Smooth muscle cell (in vitro differentiated cells): ENCODE measurements at regions not wholly inside any gene's neighbourhood (a gene's known extent, or its start where the extent isn't known, plus 50 kb on each side); places are given as distances from the start of the nearest gene placed in this dataset.

Experiments
- DNase-seq: peaks from one replicate; lab custom pipeline; 2025; ENCODE audit not compliant: unreplicated experiment; lab: John Stamatoyannopoulos, UW
- H2AFZ ChIP-seq: fragments of 200-600 bp; sonication (generic); 2 replicates; pipeline ENCODE4 v1.6.0; 2016; ENCODE audit warnings: antibody characterized with exemption, low read depth, mild to moderate bottlenecking
- H3F3A ChIP-seq: fragments of 200-600 bp; sonication (generic); 2 replicates; pipeline ENCODE4 v1.6.0; 2017; ENCODE audit warnings: antibody characterized with exemption, low read depth
- H3K27ac ChIP-seq: fragments of 200-600 bp; sonication (generic); 2 replicates; pipeline ENCODE4 v1.5.1; 2016; ENCODE audit warnings: low read depth, mild to moderate bottlenecking
- H3K27me3 ChIP-seq: fragments of 200-600 bp; sonication (generic); 2 replicates; pipeline ENCODE4 v1.6.1; 2016; ENCODE audit warnings: low read depth, mild to moderate bottlenecking
- H3K36me3 ChIP-seq: fragments of 200-600 bp; sonication (generic); 2 replicates; pipeline ENCODE4 v1.5.1; 2016; ENCODE audit warnings: low read depth
- H3K4me1 ChIP-seq: fragments of 200-600 bp; sonication (generic); 2 replicates; pipeline ENCODE4 v1.5.1; 2016; ENCODE audit warnings: low read depth
- H3K4me2 ChIP-seq: fragments of 200-600 bp; sonication (generic); 2 replicates; pipeline ENCODE4 v1.6.0; 2016; ENCODE audit warnings: mild to moderate bottlenecking
- H3K4me3 ChIP-seq: fragments of 200-600 bp; sonication (generic); 2 replicates; pipeline ENCODE4 v1.5.1; 2016; ENCODE audit warnings: mild to moderate bottlenecking
- H3K79me2 ChIP-seq: fragments of 200-600 bp; sonication (generic); 2 replicates; pipeline ENCODE4 v1.6.0; 2016; ENCODE audit warnings: low read depth, mild to moderate bottlenecking
- H3K9ac ChIP-seq: fragments of 200-600 bp; sonication (generic); 2 replicates; pipeline ENCODE4 v1.6.0; 2016; ENCODE audit warnings: low read depth
- H3K9me3 ChIP-seq: fragments of 200-600 bp; sonication (generic); replicated peaks from 2 replicates; pipeline ENCODE4 v1.5.1; 2016; ENCODE audit warnings: low read depth
- H4K20me1 ChIP-seq: fragments of 200-600 bp; sonication (generic); 2 replicates; pipeline ENCODE4 v1.6.0; 2016; ENCODE audit warnings: low read depth
- CTCF ChIP-seq: fragments of 200-600 bp; sonication (generic); IDR thresholded peaks from 2 replicates; pipeline ENCODE4 v1.5.1; 2017; ENCODE audit warnings: borderline replicate concordance, mild to moderate bottlenecking, antibody characterized with exemption; ENCODE audit not compliant: insufficient read depth, poor library complexity, severe bottlenecking
- WGBS: methylation state at CpG from one replicate; pipeline ENCODE4 v1.1.7; 2016; ENCODE audit warnings: low lambda C conversion rate; 5-methylcytosine and 5-hydroxymethylcytosine counted together

- H3K4me3 ChIP-seq: no peak overlapping the region
- H3K27ac ChIP-seq: no peak overlapping the region
- no peaks in the 10 kb centered on the region for H3K4me1 ChIP-seq
- no peak overlapping the region for H3K4me2 ChIP-seq
- H3K79me2 ChIP-seq: no peaks in the 10 kb centered on the region
- DNase-seq: no peak
- 92% methylated on average over 2 of the region's 2 CpGs for WGBS
- no peak for TF ChIP-seq CTCF
- H3K9ac ChIP-seq: no peak overlapping the region
- H3K9me3 ChIP-seq: no peaks in the 10 kb centered on the region
- no peaks in the 10 kb centered on the region for H3K36me3 ChIP-seq
- H3K27me3 ChIP-seq: no peaks in the 10 kb centered on the region
- no peaks in the 10 kb centered on the region for H4K20me1 ChIP-seq
- H2AFZ ChIP-seq: no peak overlapping the region
- no peaks in the 10 kb centered on the region for H3F3A ChIP-seq
These were observed 305.3 kb downstream of the PRR16 start for GRCh38 chr5:120769312-120769872.

- Histone ChIP-seq H2AFZ (no peak overlapping the region), H3K36me3 (no peaks in the 10 kb centered on the region), H3F3A (no peaks in the 10 kb centered on the region), H3K9me3 (no peaks in the 10 kb centered on the region), H3K79me2 (no peaks in the 10 kb centered on the region), H3K9ac (no peak overlapping the region), H4K20me1 (no peaks in the 10 kb centered on the region), H3K27ac (no peak overlapping the region), H3K4me2 (no peak overlapping the region), H3K27me3 (no peaks in the 10 kb centered on the region), H3K4me3 (no peak overlapping the region), H3K4me1 (no peaks in the 10 kb centered on the region)
- DNase-seq: no peak
- no peak for TF ChIP-seq CTCF
- WGBS: 96% methylated on average over 1 of the region's 1 CpG
These were observed 307.1 kb downstream of the PRR16 start for GRCh38 chr5:120771202-120771601.

DNA sequence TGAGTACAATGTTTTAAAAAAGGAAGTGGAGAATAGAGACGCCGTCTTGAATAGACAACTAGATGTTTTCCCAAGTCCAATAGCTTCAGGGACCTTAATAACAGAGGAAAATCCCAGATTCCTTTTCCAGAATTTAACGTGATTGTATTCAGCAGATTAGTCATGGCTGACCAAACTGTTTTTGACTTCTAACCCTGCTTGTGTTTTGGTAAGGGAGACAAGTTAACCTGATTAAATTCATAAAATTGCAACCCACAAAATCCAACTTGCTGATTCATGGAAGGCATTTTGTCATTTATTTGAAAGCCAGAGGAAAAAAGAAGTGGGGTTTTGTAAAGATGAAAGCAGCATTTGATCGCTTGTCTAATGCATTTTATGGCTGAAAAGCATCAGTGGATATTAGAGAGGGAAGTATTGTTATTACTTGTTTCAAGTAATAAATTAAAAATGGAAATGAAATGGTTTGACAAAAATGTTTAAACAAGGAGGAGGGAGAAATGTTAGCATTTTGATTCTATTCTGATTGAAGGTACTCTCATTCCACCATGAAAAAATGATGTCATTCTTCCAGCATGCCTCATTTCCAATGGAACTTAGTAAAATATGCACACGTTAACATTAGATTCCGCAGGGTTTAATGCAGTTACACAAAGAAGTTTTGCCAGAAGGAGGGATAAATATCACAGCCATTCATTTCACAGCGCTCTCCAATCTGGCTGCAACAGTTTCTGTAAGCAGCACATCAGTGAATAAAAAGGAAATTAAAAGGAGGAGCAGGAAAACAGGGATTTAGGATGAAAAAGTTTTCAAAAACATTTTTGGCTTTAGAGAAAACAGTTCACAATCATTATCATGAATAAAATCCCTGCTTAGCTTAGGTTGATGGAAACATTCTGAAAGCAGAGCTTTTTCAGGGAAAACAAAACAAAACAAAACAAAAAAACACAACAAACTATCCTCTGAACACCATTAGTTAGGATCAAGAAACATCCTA, 314.7 kb downstream of the PRR16 start:
- Histone ChIP-seq H3K27ac (peak overlapping the region; percentile 52), H3K4me3 (no peak overlapping the region), H3K36me3 (no peaks in the 10 kb centered on the region), H3K9me3 (no peaks in the 10 kb centered on the region), H4K20me1 (no peaks in the 10 kb centered on the region), H3K79me2 (no peaks in the 10 kb centered on the region), H3K9ac (no peak overlapping the region), H3K27me3 (no peaks in the 10 kb centered on the region), H3F3A (no peaks in the 10 kb centered on the region), H3K4me2 (peak overlapping the region; percentile 52), H3K4me1 (peaks cover 3% of the 10 kb centered on the region), H2AFZ (peak overlapping the region; percentile 14)
- no peak for DNase-seq
- 65% methylated on average over 7 of the region's 7 CpGs for WGBS
- no peak for TF ChIP-seq CTCF
